ENCODE measurements at regions not wholly inside any gene's neighbourhood (a gene's known extent, or its start where the extent isn't known, plus 50 kb on each side); places are given as distances from the start of the nearest gene placed in this dataset.

GRCh38 chr5:60453186-60453976, 246.6 kb downstream of the DEPDC1B start:
- no peak overlapping the region for H3K4me3 ChIP-seq
- TF ChIP-seq CTCF (IDR thresholded peaks at IDR 0.05): no peak
- ATAC-seq (peak; percentile 81), DNase-seq (no peak)
- no peaks in the 10 kb centered on the region for H3K36me3 ChIP-seq
- H3K4me1 ChIP-seq: no peaks in the 10 kb centered on the region
- intact Hi-C loops (cut with DNase I): no loop called here
- no peaks in the 10 kb centered on the region for H3K27me3 ChIP-seq
- H3K27ac ChIP-seq: no peak overlapping the region
- no peaks in the 10 kb centered on the region for H3K9me3 ChIP-seq

- ATAC-seq (no peak), DNase-seq (no peak)
- Histone ChIP-seq H3K4me3 (no peak overlapping the region), H3K9me3 (no peaks in the 10 kb centered on the region), H3K27ac (no peak overlapping the region), H3K4me1 (no peaks in the 10 kb centered on the region), H3K36me3 (no peaks in the 10 kb centered on the region), H3K27me3 (no peaks in the 10 kb centered on the region)
- no peak for TF ChIP-seq CTCF (IDR thresholded peaks at IDR 0.05)
- intact Hi-C loops (cut with DNase I): no loop called here
These were observed 251.4 kb downstream of the DEPDC1B start for GRCh38 chr5:60448600-60448999.

- TF ChIP-seq CTCF (IDR thresholded peaks at IDR 0.05): no peak
- Histone ChIP-seq H3K27me3 (no peaks in the 10 kb centered on the region), H3K36me3 (no peaks in the 10 kb centered on the region), H3K4me3 (no peak overlapping the region), H3K27ac (no peak overlapping the region), H3K9me3 (no peaks in the 10 kb centered on the region), H3K4me1 (no peaks in the 10 kb centered on the region)
- no peak for ATAC-seq
- intact Hi-C loops (cut with DNase I): no loop called here
- DNase-seq: no peak
These were observed 252.5 kb downstream of the DEPDC1B start for GRCh38 chr5:60447488-60447920.

- H3K27ac ChIP-seq: no peak overlapping the region
- DNase-seq: no peak
- H3K4me3 ChIP-seq: no peak overlapping the region
- no peak for TF ChIP-seq CTCF (IDR thresholded peaks at IDR 0.05)
- ATAC-seq: no peak
- H3K36me3 ChIP-seq: no peaks in the 10 kb centered on the region
- H3K9me3 ChIP-seq: no peaks in the 10 kb centered on the region
- intact Hi-C loops (cut with DNase I): no loop called here
- H3K4me1 ChIP-seq: no peaks in the 10 kb centered on the region
- no peaks in the 10 kb centered on the region for H3K27me3 ChIP-seq
These were observed 253.0 kb downstream of the DEPDC1B start for GRCh38 chr5:60446917-60447316.

GRCh38 chr5:60445921-60446320, 254.0 kb downstream of the DEPDC1B start:
- H3K27ac ChIP-seq: no peak overlapping the region
- intact Hi-C loops (cut with DNase I): no loop called here

More at GRCh38 chr5:60445921-60446320, 254.0 kb downstream of the DEPDC1B start:
- no peak for TF ChIP-seq CTCF (IDR thresholded peaks at IDR 0.05)
- ATAC-seq (no peak), DNase-seq (no peak)
- Histone ChIP-seq H3K9me3 (no peaks in the 10 kb centered on the region), H3K4me1 (no peaks in the 10 kb centered on the region), H3K27me3 (no peaks in the 10 kb centered on the region), H3K36me3 (no peaks in the 10 kb centered on the region), H3K4me3 (no peak overlapping the region)

Data from left lung (tissue), 4 donors.